AG09309 (cell line): ENCODE measurements at regions not wholly inside any gene's neighbourhood (a gene's known extent, or its start where the extent isn't known, plus 50 kb on each side); places are given as distances from the start of the nearest gene placed in this dataset.

Experiments
- DNase-seq: peaks from one replicate; pipeline ENCODE4 v3.0.0-alpha.2; 2010; ENCODE audit warnings: low read depth
- H3K4me3 ChIP-seq: 2 replicates; pipeline ENCODE4 v1.5.1; 2011; ENCODE audit warnings: mild to moderate bottlenecking, low read depth, low read length, moderate library complexity; ENCODE audit not compliant: control insufficient read depth
- CTCF ChIP-seq: IDR thresholded peaks from 2 replicates; pipeline ENCODE4 v1.5.1; 2011; ENCODE audit warnings: mild to moderate bottlenecking, low read depth, low read length, inconsistent platforms; ENCODE audit not compliant: insufficient read depth, control insufficient read depth; ENCODE audit errors: missing control alignments

GRCh38 chr5:160919626-160920025 is 67.6 kb upstream of the ATP10B start:
- TF ChIP-seq CTCF = no peak
- DNase-seq = no peak
- H3K4me3 ChIP-seq = no peak overlapping the region

- H3K4me3 ChIP-seq = no peak overlapping the region
- TF ChIP-seq CTCF = no peak
- no peak for DNase-seq
These were observed 66.4 kb upstream of the ATP10B start for GRCh38 chr5:160918386-160918785.

- DNase-seq = no peak
- TF ChIP-seq CTCF = no peak
- H3K4me3 ChIP-seq = no peak overlapping the region
These were observed 54.1 kb upstream of the ATP10B start for GRCh38 chr5:160906090-160906489.

GRCh38 chr5:160905285-160905684 is 53.3 kb upstream of the ATP10B start:
- TF ChIP-seq CTCF = no peak
- no peak for DNase-seq
- no peak overlapping the region for H3K4me3 ChIP-seq

- no peak for DNase-seq
- no peak for TF ChIP-seq CTCF
- H3K4me3 ChIP-seq = no peak overlapping the region
These were observed 52.6 kb upstream of the ATP10B start for GRCh38 chr5:160904591-160904990.

GRCh38 chr5:160903551-160903950 is 51.5 kb upstream of the ATP10B start:
- TF ChIP-seq CTCF = no peak
- DNase-seq = no peak
- H3K4me3 ChIP-seq = no peak overlapping the region

GRCh38 chr5:160903076-160903475 is 51.1 kb upstream of the ATP10B start:
- no peak overlapping the region for H3K4me3 ChIP-seq
- no peak for TF ChIP-seq CTCF
- no peak for DNase-seq
